GM19043 (cell line): ENCODE measurements at regions not wholly inside any gene's neighbourhood (a gene's known extent, or its start where the extent isn't known, plus 50 kb on each side); places are given as distances from the start of the nearest gene placed in this dataset.

Experiments
- ATAC-seq: cut with Tn5 transposase; IDR thresholded peaks from one replicate; pipeline ENCODE4 v1.9.1; 2021; ENCODE audit warnings: low read depth; ENCODE audit not compliant: unreplicated experiment

GRCh38 chr16:85474621-85475217 lies 138.4 kb upstream of the GSE1 start:
- ATAC-seq = no peak

GRCh38 chr16:85475233-85475632 lies 137.9 kb upstream of the GSE1 start:
- ATAC-seq = no peak

DNA sequence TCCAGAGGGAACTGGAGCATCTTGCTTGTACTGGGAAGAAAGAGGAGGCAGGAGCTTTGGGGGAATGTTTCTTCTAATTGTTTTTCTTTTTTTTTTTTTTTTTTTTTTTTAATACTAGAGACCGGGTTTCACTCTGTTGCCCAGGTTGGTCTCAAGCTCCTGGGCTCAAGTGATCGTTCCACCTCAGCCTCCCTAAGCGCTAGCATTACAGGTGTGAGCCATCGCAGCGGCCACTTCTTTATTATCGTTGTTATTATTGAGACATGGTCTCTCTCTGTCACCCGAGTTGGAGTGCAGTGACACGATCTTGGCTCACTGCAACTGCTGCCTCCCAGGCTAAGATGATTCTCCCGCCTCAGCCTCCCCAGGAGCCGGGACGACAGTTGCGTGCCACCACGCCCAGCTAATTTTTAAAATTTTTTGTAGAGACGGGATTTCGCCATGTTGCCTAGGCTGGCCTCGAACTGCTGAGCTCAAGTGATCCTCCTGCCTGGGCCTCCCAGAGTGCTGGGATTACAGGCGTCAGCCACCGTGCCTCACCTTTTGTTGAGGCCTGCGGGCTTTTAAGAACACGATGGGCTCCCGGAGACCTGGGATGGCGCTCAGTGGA lies 137.3 kb upstream of the GSE1 start:
- no peak for ATAC-seq

GRCh38 chr16:85476389-85476788 lies 136.7 kb upstream of the GSE1 start:
- no peak for ATAC-seq

- ATAC-seq = no peak
Measured at GRCh38 chr16:85477801-85478363, 135.2 kb upstream of the GSE1 start.

GRCh38 chr16:85479972-85480726 lies 133.0 kb upstream of the GSE1 start:
- no peak for ATAC-seq

DNA sequence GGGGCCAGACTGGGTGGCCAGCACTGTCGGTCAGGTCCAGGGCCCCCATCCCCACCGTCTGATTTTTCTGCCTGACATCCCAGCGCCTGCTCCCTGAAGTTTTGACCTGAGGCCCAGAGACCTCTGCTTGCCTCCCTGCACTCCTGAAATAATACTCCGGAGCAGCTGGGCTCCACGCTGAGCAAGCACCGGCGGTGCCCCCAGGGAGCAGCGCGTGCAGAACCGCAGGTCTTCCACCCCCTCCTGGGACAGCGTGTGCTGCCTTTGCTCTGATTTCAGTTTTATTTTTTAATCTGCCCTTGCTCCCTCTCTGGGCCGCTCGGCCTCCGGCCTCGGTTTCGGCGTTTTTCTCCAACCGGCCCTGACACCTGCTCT lies 132.4 kb upstream of the GSE1 start:
- ATAC-seq = no peak

- ATAC-seq = no peak
Measured at GRCh38 chr16:85481206-85481605, 131.9 kb upstream of the GSE1 start.

DNA sequence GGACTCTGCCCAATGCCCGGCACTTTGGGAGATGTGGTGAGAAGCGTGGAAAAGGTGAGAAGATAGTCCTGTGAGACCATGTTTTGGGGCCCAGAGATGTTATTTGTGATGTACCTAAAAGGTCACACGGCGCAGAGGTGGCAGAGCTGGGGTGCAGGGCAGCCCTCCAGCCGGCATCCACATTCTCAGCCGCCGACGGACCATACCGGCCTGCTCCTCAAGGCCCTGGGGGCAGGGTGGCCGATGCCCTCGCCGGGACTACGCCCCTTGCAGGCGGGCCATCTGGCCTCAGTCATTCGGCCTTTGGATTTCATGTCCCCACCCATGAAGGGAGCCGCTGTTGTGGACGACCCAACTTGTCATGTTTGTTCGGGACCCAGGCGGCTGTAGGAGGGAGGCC lies 131.4 kb upstream of the GSE1 start:
- no peak for ATAC-seq

GRCh38 chr16:85483424-85483823 lies 129.7 kb upstream of the GSE1 start:
- no peak for ATAC-seq

DNA sequence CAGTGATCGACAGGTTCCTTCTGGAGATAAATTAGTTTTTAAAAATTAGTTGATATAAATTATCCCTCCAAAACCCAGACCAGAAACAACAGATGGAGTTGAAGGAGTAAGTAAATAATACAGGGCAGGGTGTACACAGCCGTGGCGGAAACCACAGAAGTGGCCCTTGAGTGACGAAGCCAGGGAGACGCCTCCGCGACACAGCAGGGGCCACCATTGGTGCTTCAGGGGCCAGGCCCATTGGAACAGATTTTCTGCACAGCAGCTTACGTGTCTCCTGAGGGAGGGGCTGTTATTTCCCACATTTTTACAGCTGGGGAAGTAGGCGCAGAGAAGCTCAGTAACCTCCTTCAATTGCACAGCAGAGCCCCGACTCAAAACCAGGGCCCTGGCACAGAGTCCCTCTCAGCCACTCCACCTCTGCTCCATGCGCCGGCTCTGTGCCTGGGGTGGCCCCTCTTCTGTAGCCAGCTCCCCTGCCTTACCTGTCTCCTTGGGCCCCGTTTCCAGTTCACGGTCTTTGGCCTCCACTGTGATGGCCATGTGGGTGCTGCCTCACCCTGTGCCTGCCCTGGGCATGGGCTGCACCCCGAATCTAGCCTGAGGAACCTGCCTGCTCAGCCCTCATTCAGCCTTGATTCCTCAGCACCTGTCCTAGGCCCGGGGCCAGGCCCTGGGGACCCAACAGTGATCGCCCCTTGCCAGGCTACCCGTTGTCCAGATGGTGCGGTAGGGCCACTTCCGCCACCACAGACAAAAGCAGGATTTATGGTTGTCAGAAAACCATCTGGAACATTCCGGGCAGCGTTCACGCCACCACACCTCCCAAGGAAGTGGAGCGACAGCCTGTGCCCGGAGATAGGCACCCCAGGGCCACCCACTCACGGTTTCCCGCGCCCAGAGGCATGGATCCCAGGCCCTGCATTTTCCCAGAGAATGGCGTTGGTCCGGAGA lies 128.5 kb upstream of the GSE1 start:
- ATAC-seq = no peak

- ATAC-seq = no peak
Measured at GRCh38 chr16:85485379-85485778, 127.7 kb upstream of the GSE1 start.

DNA sequence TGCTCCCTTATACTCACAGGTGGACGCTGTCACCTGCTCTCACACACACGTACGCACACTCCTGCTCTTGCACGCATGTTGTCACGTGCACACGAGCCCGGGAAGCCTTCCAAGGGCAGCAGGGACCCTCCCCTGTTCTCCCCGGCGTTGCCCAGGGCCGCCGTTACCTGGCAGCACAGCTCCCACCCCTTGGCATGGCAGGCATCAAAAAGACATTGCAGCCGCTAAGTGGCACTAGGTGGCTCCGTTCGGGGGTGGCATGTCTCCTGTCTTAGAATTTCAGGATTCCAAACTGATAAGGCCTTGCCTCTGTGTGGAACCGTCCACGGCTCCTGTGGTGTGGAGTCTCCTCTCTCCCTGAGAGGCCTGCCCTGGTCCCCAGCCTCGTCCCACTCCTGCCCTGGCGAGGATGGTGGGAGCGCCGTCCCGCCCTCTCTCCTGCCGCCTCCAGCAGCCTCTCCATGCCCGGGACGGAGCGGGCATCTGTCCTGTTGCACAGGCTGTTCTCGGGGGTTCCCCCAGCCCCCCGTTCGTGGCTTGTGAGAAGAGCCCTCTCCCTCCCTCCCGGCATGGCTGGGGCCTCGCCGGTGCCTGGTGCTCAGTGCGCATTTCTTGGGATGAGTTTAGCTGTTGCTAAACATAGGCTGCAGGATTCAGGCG lies 126.7 kb upstream of the GSE1 start:
- ATAC-seq = no peak

GRCh38 chr16:85488414-85488813 lies 124.7 kb upstream of the GSE1 start:
- ATAC-seq = no peak

GRCh38 chr16:85490407-85491057 lies 122.6 kb upstream of the GSE1 start:
- no peak for ATAC-seq

- no peak for ATAC-seq
Measured at GRCh38 chr16:85491058-85491771, 121.9 kb upstream of the GSE1 start.

DNA sequence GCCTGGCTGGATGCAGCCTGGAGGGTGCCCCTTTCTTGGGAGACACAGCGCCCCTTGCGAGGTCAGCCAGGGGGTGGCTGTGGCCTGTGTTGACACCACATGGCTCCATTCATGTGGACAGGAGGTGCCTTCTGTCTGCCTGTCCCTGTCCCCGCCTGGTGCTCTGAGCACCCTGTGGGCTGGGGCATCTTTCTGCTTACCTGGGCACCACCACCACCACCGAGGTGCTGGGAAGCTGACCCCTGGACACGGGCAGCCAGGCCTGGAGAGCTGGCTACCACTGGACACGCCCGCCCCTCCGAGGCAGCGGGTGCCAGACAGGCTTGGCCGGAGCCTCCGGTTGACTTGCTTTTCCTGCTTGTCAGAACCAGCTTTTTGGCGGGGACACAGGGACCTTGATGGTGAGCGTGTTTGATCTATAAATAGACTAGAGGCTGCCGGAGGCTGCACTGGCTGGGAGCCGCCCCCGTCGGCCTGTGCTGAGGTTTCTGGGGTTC lies 121.3 kb upstream of the GSE1 start:
- ATAC-seq = no peak

DNA sequence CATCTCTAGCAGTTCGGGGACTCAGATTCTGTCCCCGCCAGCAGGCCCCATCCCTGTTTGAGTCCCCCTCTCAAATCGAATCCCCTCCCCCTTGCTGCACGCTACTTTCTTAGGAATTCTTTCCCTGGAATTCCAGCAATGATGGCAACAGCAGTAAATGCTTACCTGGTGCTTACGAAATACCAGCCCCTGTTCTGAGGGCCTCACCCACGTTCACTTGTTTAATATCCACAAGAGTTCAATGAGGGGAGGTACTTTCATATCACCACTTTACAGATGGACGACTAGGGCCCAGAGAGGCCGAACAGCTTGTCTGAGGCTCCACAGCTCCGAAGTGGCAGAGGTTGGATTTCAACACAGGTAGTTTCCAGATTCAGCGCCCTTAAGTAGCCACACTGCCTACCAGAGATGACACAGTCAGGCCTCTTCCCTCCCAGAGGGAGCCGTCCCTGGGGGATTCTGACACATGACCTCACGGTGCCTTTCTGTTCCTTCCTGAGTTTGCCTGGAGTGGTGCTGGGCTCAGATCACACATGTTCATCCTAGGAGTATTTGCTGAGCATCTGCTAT lies 120.7 kb upstream of the GSE1 start:
- ATAC-seq = no peak
